ENCODE measurements at regions not wholly inside any gene's neighbourhood (a gene's known extent, or its start where the extent isn't known, plus 50 kb on each side); places are given as distances from the start of the nearest gene placed in this dataset.

DNA sequence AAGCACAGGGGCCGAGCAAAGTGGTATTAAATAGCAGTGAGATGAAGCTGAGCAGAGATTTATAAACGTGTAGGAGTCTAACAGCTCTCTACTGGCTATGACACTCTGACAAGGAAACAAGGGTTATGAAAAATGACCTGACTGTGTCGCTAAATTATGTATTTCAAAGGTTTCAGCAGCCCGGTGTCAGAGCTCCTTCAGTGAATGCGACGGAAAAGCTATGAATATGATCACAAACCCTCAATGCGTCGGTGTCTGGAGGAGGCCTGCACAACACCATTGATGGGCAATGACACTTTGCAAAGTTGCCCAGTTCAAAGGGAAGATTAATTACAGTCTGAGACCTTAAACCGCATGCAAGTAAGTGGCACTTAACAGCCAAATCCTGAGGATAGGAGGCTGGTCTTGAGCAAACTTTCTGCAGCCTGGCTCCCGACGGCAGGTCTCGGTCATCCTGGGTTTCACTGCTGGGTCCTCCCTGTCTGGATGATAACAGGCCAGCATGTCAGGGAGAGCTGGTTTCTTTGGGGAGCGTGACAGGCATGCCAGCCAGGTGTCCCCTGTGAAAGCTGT is 615.1 kb upstream of the SALL3 start:
- Histone ChIP-seq H3K79me2 (ENCODE audit: insufficient read depth, low read length) (no peaks in the 10 kb centered on the region), H3K9me3 (replicated peaks in 1 of 2; ENCODE audit: control insufficient read depth in 1 of 2, insufficient read depth in 1 of 2, low read length in 2 of 2) (peaks cover 28 to 36% of the 10 kb centered on the region in 2 donors), H3K27ac (ENCODE audit: low read depth in 1 of 2, low read length in 2 of 2) (no peak overlapping the region), H3K9ac (ENCODE audit: insufficient read depth, low read length, poor library complexity, severe bottlenecking) (no peak overlapping the region), H3K4me2 (replicated peaks; ENCODE audit: extremely low read depth, low read length, poor library complexity, severe bottlenecking) (no peak overlapping the region), H3K4me3 (replicated peaks in 1 of 3; ENCODE audit: low read depth in 2 of 3, low read length in 3 of 3) (no peak overlapping the region), H3K27me3 (ENCODE audit: control insufficient read depth in 2 of 2, insufficient read depth in 2 of 2, low read length in 2 of 2) (no peaks in the 10 kb centered on the region), H2AFZ (ENCODE audit: insufficient read depth, low read depth, low read length, poor library complexity, severe bottlenecking) (no peak overlapping the region), H3K36me3 (replicated peaks in 1 of 2; ENCODE audit: control insufficient read depth in 1 of 2, insufficient read depth in 2 of 2, low read length in 2 of 2) (no peaks in the 10 kb centered on the region), H4K20me1 (ENCODE audit: insufficient read depth, low read length) (no peaks in the 10 kb centered on the region), H3K4me1 (ENCODE audit: control insufficient read depth in 1 of 2, insufficient read depth in 2 of 2, low read length in 2 of 2) (no peaks in the 10 kb centered on the region)
- Mint-ChIP-seq H3K36me3 (no peaks in the 10 kb centered on the region), H3K27me3 (ENCODE audit: low read depth in 3 of 3) (peaks cover 0 to 4% (median 2%) of the 10 kb centered on the region in 3 donors), H3K4me3 (no peak overlapping the region), H3K9me3 (peaks cover 7 to 38% (median 12%) of the 10 kb centered on the region in 7 donors), H3K27ac (no peak overlapping the region), H3K4me1 (no peaks in the 10 kb centered on the region)
- DNase-seq, result no peak
- TF ChIP-seq CTCF (IDR thresholded peaks at IDR 0.05), result no peak
- 92% methylated on average over 11 of the region's 13 CpGs for WGBS (ENCODE audit: insufficient coverage)
- intact Hi-C loops (cut with micrococcal nuclease), result no loop called here

- Mint-ChIP-seq H3K4me3 (no peak overlapping the region), H3K4me1 (no peaks in the 10 kb centered on the region), H3K27ac (no peak overlapping the region), H3K9me3 (peaks cover 4 to 25% (median 12%) of the 10 kb centered on the region in 7 donors), H3K36me3 (no peaks in the 10 kb centered on the region), H3K27me3 (ENCODE audit: low read depth in 3 of 3) (peaks cover 0 to 2% (median 0%) of the 10 kb centered on the region in 3 donors)
- Histone ChIP-seq H3K4me2 (replicated peaks; ENCODE audit: extremely low read depth, low read length, poor library complexity, severe bottlenecking) (no peak overlapping the region), H3K27ac (ENCODE audit: low read depth in 1 of 2, low read length in 2 of 2) (no peak overlapping the region), H2AFZ (ENCODE audit: insufficient read depth, low read depth, low read length, poor library complexity, severe bottlenecking) (no peak overlapping the region), H3K27me3 (ENCODE audit: control insufficient read depth in 2 of 2, insufficient read depth in 2 of 2, low read length in 2 of 2) (no peaks in the 10 kb centered on the region), H3K9me3 (replicated peaks in 1 of 2; ENCODE audit: control insufficient read depth in 1 of 2, insufficient read depth in 1 of 2, low read length in 2 of 2) (peaks cover 20 to 33% of the 10 kb centered on the region in 2 donors), H3K36me3 (replicated peaks in 1 of 2; ENCODE audit: control insufficient read depth in 1 of 2, insufficient read depth in 2 of 2, low read length in 2 of 2) (no peaks in the 10 kb centered on the region), H3K4me3 (replicated peaks in 1 of 3; ENCODE audit: low read depth in 2 of 3, low read length in 3 of 3) (no peak overlapping the region), H4K20me1 (ENCODE audit: insufficient read depth, low read length) (no peaks in the 10 kb centered on the region), H3K9ac (ENCODE audit: insufficient read depth, low read length, poor library complexity, severe bottlenecking) (no peak overlapping the region), H3K4me1 (ENCODE audit: control insufficient read depth in 1 of 2, insufficient read depth in 2 of 2, low read length in 2 of 2) (no peaks in the 10 kb centered on the region), H3K79me2 (ENCODE audit: insufficient read depth, low read length) (no peaks in the 10 kb centered on the region)
- TF ChIP-seq CTCF (IDR thresholded peaks at IDR 0.05), result no peak
- WGBS (ENCODE audit: insufficient coverage), result 80% methylated on average over 6 of the region's 7 CpGs
- intact Hi-C loops (cut with micrococcal nuclease), result no loop called here
- no peak for DNase-seq
These were observed 611.6 kb upstream of the SALL3 start for GRCh38 chr18:78367996-78368395.
